Mesenchymal stem cell (in vitro differentiated cells and primary cell): ENCODE measurements at regions not wholly inside any gene's neighbourhood (a gene's known extent, or its start where the extent isn't known, plus 50 kb on each side); places are given as distances from the start of the nearest gene placed in this dataset.

Experiments used
- DNase-seq: peaks from one replicate; pipeline ENCODE4 v3.0.0-alpha.2; 2013
- H2AFZ ChIP-seq: one replicate; pipeline ENCODE4 v1.6.1; 2013; ENCODE audit warnings: low read depth, mild to moderate bottlenecking, control low read depth, inconsistent platforms, low read length, moderate library complexity
- H2AK5ac ChIP-seq: 2 replicates; pipeline ENCODE4 v1.6.1; 2013; ENCODE audit warnings: low read length, moderate library complexity, mild to moderate bottlenecking, inconsistent platforms; ENCODE audit not compliant: severe bottlenecking
- H2BK120ac ChIP-seq: one replicate; pipeline ENCODE4 v1.6.1; 2013; ENCODE audit warnings: low read depth, mild to moderate bottlenecking, inconsistent platforms, low read length, moderate library complexity
- H2BK12ac ChIP-seq, 2 experiments: one replicate each; pipeline ENCODE4 v1.6.1; 2013; ENCODE audit warnings: inconsistent platforms in 2 of 2, low read length in 2 of 2, mild to moderate bottlenecking in 2 of 2, moderate library complexity in 2 of 2, control low read depth in 1 of 2
- H2BK15ac ChIP-seq: one replicate; pipeline ENCODE4 v1.6.1; 2013; ENCODE audit warnings: mild to moderate bottlenecking, low read depth, inconsistent platforms; ENCODE audit not compliant: poor library complexity, severe bottlenecking
- H2BK5ac ChIP-seq: 2 replicates; pipeline ENCODE4 v1.6.1; 2013; ENCODE audit warnings: low read depth, mild to moderate bottlenecking, low read length, control low read depth, inconsistent platforms; ENCODE audit not compliant: poor library complexity, severe bottlenecking
- H3K14ac ChIP-seq, 2 experiments: one replicate each; pipeline ENCODE4 v1.6.1; 2013; ENCODE audit warnings: inconsistent platforms in 2 of 2, low read length in 2 of 2, control low read depth in 1 of 2, mild to moderate bottlenecking in 1 of 2, moderate library complexity in 1 of 2
- H3K18ac ChIP-seq, 2 experiments: one replicate each; pipeline ENCODE4 v1.6.1; 2013; ENCODE audit warnings: inconsistent platforms in 2 of 2, low read length in 2 of 2, control low read depth in 1 of 2, low read depth in 1 of 2, mild to moderate bottlenecking in 1 of 2
- H3K23ac ChIP-seq, 2 experiments: one replicate each; pipeline ENCODE4 v1.6.1; 2013; ENCODE audit warnings: inconsistent platforms in 2 of 2, low read length in 2 of 2, mild to moderate bottlenecking in 2 of 2, moderate library complexity in 2 of 2, control low read depth in 1 of 2
- H3K27ac ChIP-seq: 2 replicates; pipeline ENCODE4 v1.5.1; 2013; ENCODE audit warnings: mild to moderate bottlenecking, moderate library complexity, low read length, control low read depth, inconsistent platforms; ENCODE audit not compliant: poor library complexity, severe bottlenecking
- H3K27me3 ChIP-seq, 2 experiments: 2 replicates each; pipeline versions ENCODE4 v1.6.1 to v1.7.0; 2013; ENCODE audit warnings: low read length in 2 of 2, mild to moderate bottlenecking in 2 of 2, moderate library complexity in 2 of 2, control low read depth in 1 of 2, inconsistent platforms in 1 of 2; ENCODE audit not compliant: control insufficient read depth in 1 of 2, insufficient read depth in 1 of 2
- H3K36me3 ChIP-seq, 2 experiments: 2 replicates each; pipeline versions ENCODE4 v1.6.1 to v1.7.0; 2013; ENCODE audit warnings: low read length in 2 of 2, control low read depth in 1 of 2, inconsistent platforms in 1 of 2, low read depth in 1 of 2, mild to moderate bottlenecking in 1 of 2; ENCODE audit not compliant: insufficient read depth in 2 of 2, control insufficient read depth in 1 of 2
- H3K4ac ChIP-seq, 2 experiments: one replicate each; pipeline ENCODE4 v1.6.1; 2013; ENCODE audit warnings: inconsistent platforms in 2 of 2, low read length in 2 of 2, mild to moderate bottlenecking in 2 of 2, moderate library complexity in 2 of 2, control low read depth in 1 of 2, low read depth in 1 of 2
- H3K4me1 ChIP-seq: 2 replicates; pipeline ENCODE4 v1.6.1; 2013; ENCODE audit warnings: low read depth, low read length, control low read depth; ENCODE audit not compliant: control insufficient read depth, insufficient read depth
- H3K4me2 ChIP-seq: 2 replicates; pipeline ENCODE4 v1.6.1; 2013; ENCODE audit warnings: low read length, mild to moderate bottlenecking, inconsistent platforms; ENCODE audit not compliant: poor library complexity, severe bottlenecking
- H3K4me3 ChIP-seq, 2 experiments: 2 replicates each; pipeline versions ENCODE4 v1.5.1 to v1.7.0; 2013; ENCODE audit warnings: low read length in 2 of 2, mild to moderate bottlenecking in 2 of 2, control low read depth in 1 of 2, low read depth in 1 of 2; ENCODE audit not compliant: insufficient read depth in 1 of 2
- H3K79me1 ChIP-seq: replicated peaks from 2 replicates; pipeline ENCODE4 v1.6.1; 2013; ENCODE audit warnings: mild to moderate bottlenecking, control low read depth, low read length, inconsistent platforms; ENCODE audit not compliant: poor library complexity, severe bottlenecking
- H3K9ac ChIP-seq: 2 replicates; pipeline ENCODE4 v1.7.0; 2013; ENCODE audit warnings: mild to moderate bottlenecking, low read length, moderate library complexity
- H3K9me3 ChIP-seq: 2 replicates; pipeline ENCODE4 v1.7.0; 2013; ENCODE audit warnings: mild to moderate bottlenecking, low read length; ENCODE audit not compliant: control insufficient read depth
- H4K8ac ChIP-seq: one replicate; pipeline ENCODE4 v1.6.1; 2013; ENCODE audit warnings: inconsistent platforms, mild to moderate bottlenecking, low read length, moderate library complexity
- H4K91ac ChIP-seq: one replicate; pipeline ENCODE4 v1.6.1; 2013; ENCODE audit warnings: mild to moderate bottlenecking, low read length, inconsistent platforms
- WGBS: methylation state at CpG from one replicate; pipeline ENCODE4 v1.1.7; 2013; ENCODE audit warnings: mixed read lengths; 5-methylcytosine and 5-hydroxymethylcytosine counted together

DNA sequence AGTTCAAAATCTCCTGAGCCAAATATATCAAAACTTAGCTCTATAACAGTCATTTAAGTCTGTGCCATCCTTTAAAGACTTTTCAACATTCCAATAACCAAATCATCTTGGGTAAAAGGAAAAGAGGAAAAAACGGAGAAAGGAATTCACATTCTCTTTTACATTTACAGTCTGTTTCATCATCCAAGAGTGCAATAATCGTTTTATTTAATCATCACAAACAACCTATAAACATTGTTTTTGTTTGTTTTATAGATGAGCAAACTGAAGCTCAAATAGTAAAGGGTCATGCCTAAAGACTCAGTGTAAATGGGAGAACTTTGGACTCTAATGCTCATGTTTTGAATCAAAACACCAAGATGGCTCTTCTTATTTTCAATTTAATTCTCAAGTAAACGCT lies 252.3 kb downstream of the TOX3 start:
- no peak overlapping the region for H2AK5ac ChIP-seq
- no peaks in the 10 kb centered on the region for H3K36me3 ChIP-seq
- no peak overlapping the region for H3K9ac ChIP-seq
- H3K4me1 ChIP-seq, result no peaks in the 10 kb centered on the region
- no peak overlapping the region for H2BK120ac ChIP-seq
- no peak overlapping the region for H4K8ac ChIP-seq
- no peak overlapping the region for H2BK15ac ChIP-seq
- no peak overlapping the region for H2BK5ac ChIP-seq
- no peaks in the 10 kb centered on the region for H3K79me1 ChIP-seq
- H4K91ac ChIP-seq, result no peak overlapping the region
- no peak overlapping the region for H2AFZ ChIP-seq
- H3K4me3 ChIP-seq, result no peak overlapping the region
- DNase-seq, result no peak
- no peak overlapping the region for H2BK12ac ChIP-seq
- H3K4ac ChIP-seq, result no peak overlapping the region
- no peak overlapping the region for H3K27ac ChIP-seq
- no peak overlapping the region for H3K4me2 ChIP-seq
- no peak overlapping the region for H3K23ac ChIP-seq
- H3K9me3 ChIP-seq, result no peaks in the 10 kb centered on the region
- 74% methylated on average over 1 of the region's 3 CpGs for WGBS
- H3K27me3 ChIP-seq, result no peaks in the 10 kb centered on the region
- H3K18ac ChIP-seq, result no peak overlapping the region
- H3K14ac ChIP-seq, result no peak overlapping the region

DNA sequence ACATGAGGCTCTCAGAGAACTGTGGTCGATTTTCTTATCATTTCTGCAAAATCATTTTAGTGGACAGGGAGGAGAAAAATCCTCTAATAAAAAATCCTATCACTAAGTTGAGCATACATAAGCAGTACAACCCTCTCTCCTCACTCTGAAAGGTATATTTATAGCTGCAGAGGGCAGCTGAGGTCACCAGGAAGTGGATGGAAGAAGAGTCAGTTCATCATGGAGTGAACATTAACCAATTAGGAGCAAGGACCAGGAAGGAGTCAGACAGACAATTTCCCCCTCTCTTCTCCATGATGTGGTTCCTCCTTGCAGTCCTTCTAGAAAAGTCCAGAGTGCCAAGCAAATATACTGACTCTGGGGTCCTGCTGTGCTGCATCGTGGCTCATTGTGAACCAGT lies 253.7 kb downstream of the TOX3 start:
- H3K27ac ChIP-seq, result no peak overlapping the region
- no peak for DNase-seq
- no peak overlapping the region for H3K14ac ChIP-seq
- no peak overlapping the region for H3K4me3 ChIP-seq
- H3K18ac ChIP-seq, result no peak overlapping the region
- no peak overlapping the region for H2BK12ac ChIP-seq
- no peak overlapping the region for H3K23ac ChIP-seq
- H2AFZ ChIP-seq, result no peak overlapping the region
- no peaks in the 10 kb centered on the region for H3K9me3 ChIP-seq
- no peaks in the 10 kb centered on the region for H3K36me3 ChIP-seq
- H3K9ac ChIP-seq, result no peak overlapping the region
- no peak overlapping the region for H3K4ac ChIP-seq
- no peaks in the 10 kb centered on the region for H3K4me1 ChIP-seq
- H4K91ac ChIP-seq, result no peak overlapping the region
- no peak overlapping the region for H2BK5ac ChIP-seq
- no peaks in the 10 kb centered on the region for H3K79me1 ChIP-seq
- no peak overlapping the region for H3K4me2 ChIP-seq
- no peak overlapping the region for H4K8ac ChIP-seq
- no peaks in the 10 kb centered on the region for H3K27me3 ChIP-seq
- WGBS, result 75% methylated on average over 1 of the region's 2 CpGs
- H2BK15ac ChIP-seq, result no peak overlapping the region
- H2BK120ac ChIP-seq, result no peak overlapping the region
- H2AK5ac ChIP-seq, result no peak overlapping the region

GRCh38 chr16:52283584-52284375 lies 263.2 kb downstream of the TOX3 start:
- no peak for DNase-seq
- Histone ChIP-seq H2BK5ac (no peak overlapping the region), H2BK15ac (no peak overlapping the region), H4K8ac (no peak overlapping the region), H3K4me1 (no peaks in the 10 kb centered on the region), H2AK5ac (no peak overlapping the region), H2BK120ac (no peak overlapping the region), H3K9ac (no peak overlapping the region), H3K79me1 (no peaks in the 10 kb centered on the region), H3K4me3 (no peak overlapping the region), H3K4me2 (no peak overlapping the region), H3K9me3 (no peaks in the 10 kb centered on the region), H4K91ac (no peak overlapping the region), H3K36me3 (no peaks in the 10 kb centered on the region), H3K14ac (no peak overlapping the region), H3K23ac (no peak overlapping the region), H3K27ac (no peak overlapping the region), H2AFZ (no peak overlapping the region), H3K4ac (no peak overlapping the region), H3K18ac (no peak overlapping the region), H2BK12ac (no peak overlapping the region), H3K27me3 (no peaks in the 10 kb centered on the region)
- 28% methylated on average over 2 of the region's 4 CpGs for WGBS

- H3K4ac ChIP-seq, result no peak overlapping the region
- H2AK5ac ChIP-seq, result no peak overlapping the region
- no peak overlapping the region for H3K4me3 ChIP-seq
- peak; percentile 1 for DNase-seq
- H3K27ac ChIP-seq, result no peak overlapping the region
- H3K79me1 ChIP-seq, result no peaks in the 10 kb centered on the region
- no peak overlapping the region for H3K4me2 ChIP-seq
- H2BK15ac ChIP-seq, result no peak overlapping the region
- H3K23ac ChIP-seq, result no peak overlapping the region
- H3K27me3 ChIP-seq, result no peaks in the 10 kb centered on the region
- no peaks in the 10 kb centered on the region for H3K9me3 ChIP-seq
- H3K14ac ChIP-seq, result no peak overlapping the region
- no peak overlapping the region for H4K8ac ChIP-seq
- WGBS, result 62% methylated on average over 2 of the region's 2 CpGs
- no peaks in the 10 kb centered on the region for H3K36me3 ChIP-seq
- no peak overlapping the region for H3K9ac ChIP-seq
- no peak overlapping the region for H2BK12ac ChIP-seq
- H2BK120ac ChIP-seq, result no peak overlapping the region
- no peaks in the 10 kb centered on the region for H3K4me1 ChIP-seq
- no peak overlapping the region for H2AFZ ChIP-seq
- no peak overlapping the region for H3K18ac ChIP-seq
- no peak overlapping the region for H2BK5ac ChIP-seq
- H4K91ac ChIP-seq, result no peak overlapping the region
Measured at GRCh38 chr16:52283018-52283417, 263.9 kb downstream of the TOX3 start.
